IPS-18a (cell line): ENCODE measurements at regions not wholly inside any gene's neighbourhood (a gene's known extent, or its start where the extent isn't known, plus 50 kb on each side); places are given as distances from the start of the nearest gene placed in this dataset.

Experiments
- H3K27ac ChIP-seq: one replicate; pipeline ENCODE4 v1.5.1; 2013; ENCODE audit warnings: low read length
- H3K27me3 ChIP-seq: one replicate; pipeline ENCODE4 v1.6.1; 2013; ENCODE audit warnings: mild to moderate bottlenecking, low read length; ENCODE audit not compliant: control insufficient read depth, insufficient read depth
- H3K36me3 ChIP-seq: one replicate; pipeline ENCODE4 v1.6.1; 2013; ENCODE audit warnings: low read depth, low read length; ENCODE audit not compliant: control insufficient read depth
- H3K4me1 ChIP-seq: one replicate; pipeline ENCODE4 v1.6.1; 2013; ENCODE audit warnings: low read depth, low read length; ENCODE audit not compliant: control insufficient read depth
- H3K4me3 ChIP-seq: one replicate; pipeline ENCODE4 v1.5.1; 2013; ENCODE audit warnings: low read length
- H3K9ac ChIP-seq: one replicate; pipeline ENCODE4 v1.6.1; 2013; ENCODE audit warnings: mild to moderate bottlenecking, low read length, moderate library complexity
- H3K9me3 ChIP-seq: one replicate; pipeline ENCODE4 v1.6.1; 2013; ENCODE audit warnings: low read depth, low read length; ENCODE audit not compliant: control insufficient read depth

DNA sequence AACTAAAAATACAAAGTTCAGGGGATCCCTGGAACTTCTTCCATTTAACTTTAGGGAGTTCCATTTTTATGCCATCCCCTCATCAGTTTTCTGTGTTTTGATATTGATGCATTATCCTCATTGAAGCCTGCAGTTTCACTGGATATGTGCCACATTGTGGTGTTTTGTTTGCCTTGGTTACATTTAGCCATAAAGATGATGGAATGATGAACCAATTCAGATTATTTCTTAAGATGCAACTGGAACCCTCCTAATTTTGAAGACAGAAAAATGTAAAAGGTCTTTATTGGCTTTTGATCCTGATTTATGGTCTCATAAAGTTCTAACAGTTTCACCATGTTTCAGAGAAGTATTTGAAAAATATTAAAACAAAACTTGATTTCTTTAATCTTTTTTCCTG, 314.2 kb upstream of the KLF6 start:
- no peaks in the 10 kb centered on the region for H3K4me1 ChIP-seq
- H3K27me3 ChIP-seq, result no peaks in the 10 kb centered on the region
- no peak overlapping the region for H3K27ac ChIP-seq
- H3K4me3 ChIP-seq, result no peak overlapping the region
- H3K9ac ChIP-seq, result no peak overlapping the region
- H3K36me3 ChIP-seq, result no peaks in the 10 kb centered on the region
- H3K9me3 ChIP-seq, result no peaks in the 10 kb centered on the region

DNA sequence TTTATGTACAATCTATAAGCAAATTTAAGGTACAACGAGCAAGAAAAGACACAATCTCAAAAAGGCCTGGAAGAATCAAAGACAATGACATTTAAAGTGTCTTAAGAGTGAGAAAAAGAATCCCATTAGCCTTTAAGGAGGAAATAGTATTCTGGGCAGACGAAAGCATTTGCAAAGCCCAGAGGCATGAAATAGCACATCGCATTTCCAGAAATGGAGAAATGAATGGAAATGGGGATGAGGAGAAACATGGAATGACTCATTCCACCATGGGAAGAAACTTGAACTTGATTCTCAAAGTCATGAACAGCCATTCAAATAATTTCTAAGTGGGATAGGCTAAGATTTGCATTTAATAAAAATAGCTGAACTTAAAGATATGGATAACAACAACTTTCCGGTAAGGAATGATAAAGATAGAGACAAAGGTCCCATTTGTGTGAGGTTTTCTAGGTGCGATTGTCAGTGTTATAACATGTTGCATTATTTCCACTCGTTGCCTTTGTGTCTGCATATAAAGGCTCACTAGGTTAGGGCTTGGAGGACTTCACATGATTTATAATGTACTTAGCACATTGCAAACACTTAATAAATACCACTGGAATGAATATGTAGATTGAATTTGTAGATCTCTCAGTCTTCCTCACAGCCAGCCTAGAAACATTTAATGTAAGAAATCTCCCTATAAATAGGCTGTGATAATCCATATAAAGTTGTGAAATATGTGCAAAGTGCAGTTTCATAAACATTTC, 310.3 kb upstream of the KLF6 start:
- H3K9me3 ChIP-seq, result no peaks in the 10 kb centered on the region
- no peaks in the 10 kb centered on the region for H3K4me1 ChIP-seq
- no peaks in the 10 kb centered on the region for H3K36me3 ChIP-seq
- H3K9ac ChIP-seq, result no peak overlapping the region
- no peaks in the 10 kb centered on the region for H3K27me3 ChIP-seq
- H3K27ac ChIP-seq, result no peak overlapping the region
- no peak overlapping the region for H3K4me3 ChIP-seq

DNA sequence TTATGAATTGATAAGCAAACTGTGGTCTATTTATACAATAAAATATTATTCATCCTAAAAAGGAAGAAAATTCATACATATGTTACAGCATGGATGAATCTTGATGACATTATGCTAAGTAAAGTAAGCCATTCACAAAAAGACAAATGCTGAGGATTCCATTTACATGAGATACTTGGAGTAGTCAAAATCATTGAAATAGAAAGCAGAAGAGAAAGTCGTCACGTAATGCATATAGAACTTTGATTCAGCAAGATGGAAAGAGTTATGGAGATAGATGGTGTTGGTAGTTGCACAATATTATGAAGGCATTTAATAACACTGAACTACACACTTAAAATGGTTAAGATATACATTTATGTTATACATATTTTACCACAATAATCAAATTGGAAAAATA, 309.7 kb upstream of the KLF6 start:
- Histone ChIP-seq H3K36me3 (no peaks in the 10 kb centered on the region), H3K27me3 (no peaks in the 10 kb centered on the region), H3K9ac (no peak overlapping the region), H3K27ac (no peak overlapping the region), H3K4me3 (no peak overlapping the region), H3K4me1 (no peaks in the 10 kb centered on the region), H3K9me3 (no peaks in the 10 kb centered on the region)

DNA sequence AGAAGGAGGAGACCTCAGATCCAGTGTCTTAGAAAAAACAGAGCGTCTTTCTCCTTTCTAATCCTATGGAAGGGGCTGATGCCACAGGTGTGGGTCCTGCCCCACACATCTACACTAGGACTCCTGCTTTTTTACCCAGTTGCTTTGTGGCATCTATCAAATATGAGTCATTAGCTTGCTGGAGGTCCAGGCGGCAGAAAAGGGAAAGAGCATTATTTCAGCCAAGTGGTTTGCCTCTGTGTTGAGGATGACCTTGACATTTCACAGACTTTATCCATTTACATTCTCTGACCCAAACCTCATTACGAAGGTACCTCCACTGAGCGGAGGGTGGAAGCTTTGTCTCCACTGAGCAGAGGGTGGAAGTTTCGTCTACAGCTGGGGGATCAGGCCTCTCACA, 308.4 kb upstream of the KLF6 start:
- Histone ChIP-seq H3K36me3 (no peaks in the 10 kb centered on the region), H3K4me3 (no peak overlapping the region), H3K4me1 (no peaks in the 10 kb centered on the region), H3K9me3 (no peaks in the 10 kb centered on the region), H3K27me3 (no peaks in the 10 kb centered on the region), H3K9ac (no peak overlapping the region), H3K27ac (no peak overlapping the region)

DNA sequence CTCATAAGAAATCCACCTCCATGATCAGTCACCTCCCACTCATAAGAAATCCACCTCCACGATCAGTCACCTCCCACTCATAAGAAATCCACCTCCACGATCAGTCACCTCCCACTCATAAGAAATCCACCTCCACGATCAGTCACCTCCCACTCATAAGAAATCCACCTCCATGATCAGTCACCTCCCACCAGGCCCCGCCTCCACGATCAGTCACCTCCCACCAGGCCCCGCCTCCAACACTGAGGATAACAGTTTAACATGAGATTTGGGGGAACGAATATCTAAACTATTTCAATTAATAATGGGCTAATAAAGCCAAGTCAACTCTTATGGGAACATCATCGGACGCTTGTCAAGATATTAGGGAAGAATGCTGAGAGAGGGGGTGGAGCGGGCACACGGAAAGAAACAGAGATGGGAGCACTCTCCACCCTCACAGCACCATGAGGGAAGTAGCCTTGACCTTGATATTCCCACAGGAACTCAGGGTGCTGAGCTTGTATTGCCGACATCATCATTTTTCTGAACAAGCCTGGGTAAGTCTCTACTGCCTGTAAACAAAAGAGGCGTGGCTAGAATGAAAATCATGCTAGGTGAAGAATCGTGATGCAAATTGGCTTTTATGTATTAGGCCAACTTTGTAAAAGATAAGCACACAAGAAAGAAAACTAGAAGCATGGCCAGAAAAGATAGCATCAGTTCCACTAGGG, 303.5 kb upstream of the KLF6 start:
- H3K9ac ChIP-seq, result no peak overlapping the region

DNA sequence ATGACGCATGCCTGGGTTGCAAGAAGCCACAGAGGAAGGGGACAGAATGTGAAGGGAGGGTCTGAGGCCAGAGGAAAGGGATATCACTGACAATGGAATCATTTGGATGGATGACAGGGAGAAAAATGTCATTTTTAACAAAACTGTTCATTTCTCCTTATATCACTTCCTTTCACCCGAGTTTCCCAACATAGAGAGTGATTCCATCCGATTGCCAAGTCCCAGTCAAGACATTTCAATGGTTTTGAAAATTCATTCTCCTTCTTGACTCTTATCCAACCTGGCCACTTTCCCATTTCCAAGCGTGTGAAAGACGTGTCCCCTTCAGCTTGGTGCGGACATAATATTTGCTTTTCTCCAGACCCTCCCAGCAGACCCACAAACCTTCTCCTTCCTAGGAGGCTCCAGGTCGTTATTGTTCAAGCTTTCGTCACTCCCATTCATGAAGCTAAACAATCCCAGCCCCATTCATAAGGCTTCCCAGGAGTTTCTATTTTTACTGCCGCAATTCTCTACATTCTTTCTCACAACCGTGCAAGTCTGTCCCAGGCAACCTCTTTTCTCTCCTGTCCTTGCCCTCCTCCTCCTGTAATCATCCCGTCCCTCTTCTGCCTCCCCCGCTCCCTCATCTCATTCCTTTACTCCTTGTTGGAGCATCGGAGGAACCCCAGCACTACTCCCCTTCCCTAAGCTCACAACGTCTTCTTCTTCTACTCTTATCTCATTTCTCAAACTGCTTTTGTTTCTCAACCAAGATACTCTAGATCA, 301.3 kb upstream of the KLF6 start:
- H3K27ac ChIP-seq, result no peak overlapping the region
- no peaks in the 10 kb centered on the region for H3K36me3 ChIP-seq
- no peak overlapping the region for H3K4me3 ChIP-seq
- no peaks in the 10 kb centered on the region for H3K9me3 ChIP-seq
- H3K4me1 ChIP-seq, result peaks cover 7% of the 10 kb centered on the region
- H3K9ac ChIP-seq, result no peak overlapping the region
- H3K27me3 ChIP-seq, result no peaks in the 10 kb centered on the region

More for the DNA sequence above, 303.5 kb upstream of the KLF6 start:
- Histone ChIP-seq H3K9me3 (no peaks in the 10 kb centered on the region), H3K36me3 (no peaks in the 10 kb centered on the region), H3K27ac (no peak overlapping the region), H3K4me1 (peaks cover 4% of the 10 kb centered on the region), H3K27me3 (no peaks in the 10 kb centered on the region), H3K4me3 (no peak overlapping the region)

DNA sequence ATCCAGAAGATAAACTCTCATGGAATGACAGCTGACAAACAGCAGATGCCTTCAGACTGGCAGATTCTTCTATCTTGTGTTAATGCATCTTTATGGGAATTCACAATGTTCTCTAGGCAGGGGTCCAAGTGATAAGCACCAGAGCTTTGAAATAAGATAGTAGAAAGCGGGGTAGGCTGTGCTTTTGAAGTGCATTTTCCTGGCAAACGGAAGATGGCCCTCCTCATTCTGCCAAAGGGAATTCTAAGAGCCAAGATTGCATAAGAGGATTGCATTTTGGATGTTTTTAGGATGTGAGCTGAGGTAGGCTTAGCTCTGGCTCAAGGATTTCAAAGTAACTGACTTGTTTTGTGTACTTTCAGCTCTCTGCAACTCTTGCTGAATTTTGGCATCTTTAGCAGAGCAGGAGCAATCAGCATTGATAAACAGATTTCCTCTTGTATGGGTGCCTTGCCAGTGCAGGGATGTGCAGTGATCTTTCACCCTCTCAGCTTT, 298.5 kb upstream of the KLF6 start:
- no peaks in the 10 kb centered on the region for H3K27me3 ChIP-seq
- no peaks in the 10 kb centered on the region for H3K9me3 ChIP-seq
- no peaks in the 10 kb centered on the region for H3K36me3 ChIP-seq
- peaks cover 7% of the 10 kb centered on the region for H3K4me1 ChIP-seq
- no peak overlapping the region for H3K9ac ChIP-seq
- no peak overlapping the region for H3K4me3 ChIP-seq
- H3K27ac ChIP-seq, result no peak overlapping the region

DNA sequence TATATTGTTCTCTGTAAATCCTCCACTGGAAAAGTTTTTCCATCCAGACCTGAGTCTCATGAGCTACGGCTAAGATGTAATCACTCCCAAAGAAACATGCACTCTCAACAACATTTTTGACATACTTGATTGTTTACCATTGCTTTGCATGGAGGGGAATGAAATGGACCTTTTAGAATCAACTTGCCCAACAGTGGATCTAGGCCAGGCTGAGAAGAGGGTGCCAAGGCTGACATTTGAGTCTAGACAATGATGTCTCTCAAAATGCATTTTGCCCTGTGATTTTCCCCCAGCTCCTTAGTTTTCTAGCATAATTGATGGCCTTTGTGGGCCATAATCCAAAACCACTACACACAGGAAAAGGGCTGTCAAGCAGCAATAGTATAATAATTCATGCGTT, 297.9 kb upstream of the KLF6 start:
- no peak overlapping the region for H3K9ac ChIP-seq
- peaks cover 7% of the 10 kb centered on the region for H3K4me1 ChIP-seq
- no peaks in the 10 kb centered on the region for H3K27me3 ChIP-seq
- H3K4me3 ChIP-seq, result no peak overlapping the region
- H3K27ac ChIP-seq, result no peak overlapping the region
- H3K36me3 ChIP-seq, result no peaks in the 10 kb centered on the region
- H3K9me3 ChIP-seq, result no peaks in the 10 kb centered on the region

DNA sequence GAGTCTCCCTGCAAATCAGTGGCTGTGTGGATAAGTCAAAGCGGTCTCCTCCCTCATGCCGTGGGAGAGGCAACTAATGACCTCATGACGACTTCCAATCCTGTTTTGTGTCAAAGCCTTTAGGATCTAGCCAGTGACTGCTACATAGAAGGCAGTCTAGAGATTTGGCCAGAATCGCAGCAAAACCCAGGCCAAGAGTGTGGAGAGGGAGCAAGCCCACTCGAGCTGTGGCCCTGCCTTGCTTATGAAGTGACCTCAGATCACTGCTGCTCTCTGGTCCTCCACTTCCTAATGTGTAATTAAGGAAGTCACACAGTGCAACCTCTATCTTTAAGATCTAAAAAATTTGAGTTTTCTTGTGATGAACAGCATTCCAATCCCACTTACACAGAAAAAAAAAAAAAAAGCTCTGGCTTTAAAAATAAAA, 296.7 kb upstream of the KLF6 start:
- H3K27me3 ChIP-seq, result no peaks in the 10 kb centered on the region
- H3K4me3 ChIP-seq, result no peak overlapping the region
- H3K9me3 ChIP-seq, result no peaks in the 10 kb centered on the region
- H3K36me3 ChIP-seq, result no peaks in the 10 kb centered on the region
- no peak overlapping the region for H3K9ac ChIP-seq
- no peak overlapping the region for H3K27ac ChIP-seq
- H3K4me1 ChIP-seq, result peaks cover 7% of the 10 kb centered on the region

DNA sequence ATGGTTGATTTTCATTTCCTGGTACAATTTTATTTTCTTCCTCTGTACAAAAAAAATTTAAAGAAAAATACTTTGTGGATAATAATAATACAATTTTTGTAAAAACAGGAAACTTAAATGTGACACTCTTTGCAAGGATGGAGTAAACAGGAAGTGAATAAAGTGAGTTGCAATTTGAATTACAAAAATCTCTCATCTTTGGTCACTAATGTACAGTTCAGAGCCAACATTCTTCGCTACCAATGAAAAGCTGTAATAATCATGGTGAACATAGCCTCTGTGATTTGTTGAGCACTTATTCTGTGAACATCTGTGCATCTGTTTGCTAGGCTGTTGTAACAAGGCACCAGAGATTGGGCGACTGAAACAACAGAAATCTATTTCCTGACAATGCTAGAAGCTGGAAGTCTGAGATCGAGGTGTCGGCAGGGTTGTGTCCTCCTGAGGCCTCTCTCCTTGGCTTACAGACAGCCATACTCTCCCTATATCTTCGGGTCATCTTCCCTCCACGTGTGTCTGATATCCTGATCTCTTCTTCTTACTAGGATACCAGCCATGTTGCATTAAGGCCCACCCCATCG, 295.3 kb upstream of the KLF6 start:
- no peaks in the 10 kb centered on the region for H3K36me3 ChIP-seq
- peaks cover 7% of the 10 kb centered on the region for H3K4me1 ChIP-seq
- H3K9ac ChIP-seq, result no peak overlapping the region
- H3K4me3 ChIP-seq, result no peak overlapping the region
- H3K27me3 ChIP-seq, result no peaks in the 10 kb centered on the region
- no peak overlapping the region for H3K27ac ChIP-seq
- H3K9me3 ChIP-seq, result no peaks in the 10 kb centered on the region

DNA sequence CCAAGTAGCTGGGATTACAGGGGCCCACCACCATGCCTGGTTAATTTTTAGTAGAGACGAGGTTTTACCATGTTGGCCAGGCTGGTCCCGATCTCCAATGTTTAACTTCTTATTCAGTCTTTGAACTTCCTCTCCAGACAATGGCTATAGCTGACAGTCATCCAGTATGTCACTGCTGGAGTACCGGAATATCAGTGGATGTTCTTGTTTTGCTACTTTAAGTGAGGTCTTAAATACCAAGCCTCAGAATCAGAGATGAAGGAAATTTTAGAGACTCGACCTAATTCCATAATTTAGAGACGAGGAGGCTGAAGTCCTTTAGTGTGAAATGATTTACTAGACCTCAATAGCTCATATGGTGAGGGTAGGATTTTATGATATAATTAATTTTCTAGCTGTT, 294.8 kb upstream of the KLF6 start:
- no peak overlapping the region for H3K27ac ChIP-seq
- H3K9me3 ChIP-seq, result no peaks in the 10 kb centered on the region
- no peaks in the 10 kb centered on the region for H3K27me3 ChIP-seq
- H3K4me3 ChIP-seq, result no peak overlapping the region
- H3K4me1 ChIP-seq, result peaks cover 7% of the 10 kb centered on the region
- H3K9ac ChIP-seq, result no peak overlapping the region
- no peaks in the 10 kb centered on the region for H3K36me3 ChIP-seq
